A673 (cell line): ENCODE measurements at regions not wholly inside any gene's neighbourhood (a gene's known extent, or its start where the extent isn't known, plus 50 kb on each side); places are given as distances from the start of the nearest gene placed in this dataset.

Source experiments
- BruUV-seq: library from RNA; stranded (reverse); fragments of 400-500 nt; replicated peaks from 2 replicates; lab custom pipeline; 2021; lab: Mats Ljungman, UMichigan
- CTCF ChIA-PET: fragments of 300-600 bp; sonication (Branson Sonifier 250); formaldehyde crosslinking; loops from one replicate; lab custom pipeline; 2022; ENCODE audit warnings: antibody characterized with exemption; lab: Charles Lee
- POLR2A ChIA-PET: fragments of 300-600 bp; sonication (Branson Sonifier 250); formaldehyde crosslinking; loops from one replicate; lab custom pipeline; 2022; ENCODE audit warnings: antibody characterized with exemption; ENCODE audit not compliant: low non-redundant PET; lab: Charles Lee
- DNase-seq: peaks from one replicate; pipeline ENCODE4 v3.0.0-alpha.2; 2015; ENCODE audit warnings: low spot score
- H3K27ac ChIP-seq: fragments of 200-600 bp; sonication (generic); 2 replicates; pipeline ENCODE4 v1.5.1; 2016; ENCODE audit warnings: mixed run types, low read depth, mild to moderate bottlenecking, mixed read lengths, antibody characterized with exemption, low read length; ENCODE audit not compliant: poor library complexity, severe bottlenecking
- H3K27me3 ChIP-seq: fragments of 200-600 bp; sonication (generic); replicated peaks from 2 replicates; pipeline ENCODE4 v1.6.1; 2017; ENCODE audit warnings: mixed run types, low read depth, mild to moderate bottlenecking, mixed read lengths, antibody characterized with exemption, low read length; ENCODE audit not compliant: insufficient read depth, poor library complexity
- H3K36me3 ChIP-seq: fragments of 200-600 bp; sonication (generic); 2 replicates; pipeline ENCODE4 v1.6.1; 2016; ENCODE audit warnings: mixed run types, mild to moderate bottlenecking, mixed read lengths, antibody characterized with exemption, low read length; ENCODE audit not compliant: insufficient read depth, poor library complexity, severe bottlenecking
- H3K4me1 ChIP-seq: fragments of 200-600 bp; sonication (generic); 2 replicates; pipeline ENCODE4 v1.6.1; 2017; ENCODE audit warnings: mixed run types, mild to moderate bottlenecking, mixed read lengths, antibody characterized with exemption, low read length; ENCODE audit not compliant: insufficient read depth, poor library complexity, severe bottlenecking
- H3K4me3 ChIP-seq: fragments of 200-600 bp; sonication (generic); 2 replicates; pipeline ENCODE4 v1.5.1; 2016; ENCODE audit warnings: low read depth, mixed run types, mild to moderate bottlenecking, mixed read lengths, low read length; ENCODE audit not compliant: poor library complexity, severe bottlenecking
- H3K9me3 ChIP-seq: fragments of 200-600 bp; sonication (generic); 2 replicates; pipeline ENCODE4 v1.6.1; 2016; ENCODE audit warnings: mixed run types, low read depth, mild to moderate bottlenecking, mixed read lengths, antibody characterized with exemption, low read length; ENCODE audit not compliant: poor library complexity, severe bottlenecking
- EZH2 ChIP-seq: fragments of 200-600 bp; sonication (generic); IDR thresholded peaks from 2 replicates; pipeline ENCODE4 v1.6.1; 2017; ENCODE audit warnings: borderline replicate concordance, low read depth, mild to moderate bottlenecking, mixed read lengths, antibody characterized with exemption, low read length; ENCODE audit not compliant: poor library complexity, severe bottlenecking
- intact Hi-C: fragments of 100-400 bp; cut with micrococcal nuclease; formaldehyde crosslinking; loops from one replicate; pipeline ENCODE4 v1.10.0; 2022; ENCODE audit not compliant: unreplicated experiment
- TF ChIP-seq, protein P1 (sequence below): fragments of 300-800, 200-600 bp; sonication (generic); conservative IDR thresholded peaks from 2 replicates; pipeline ENCODE4 v1.5.1; 2017; ENCODE audit warnings: low read depth, mild to moderate bottlenecking, antibody characterized with exemption, low read length, moderate library complexity, mixed read lengths

DNA sequence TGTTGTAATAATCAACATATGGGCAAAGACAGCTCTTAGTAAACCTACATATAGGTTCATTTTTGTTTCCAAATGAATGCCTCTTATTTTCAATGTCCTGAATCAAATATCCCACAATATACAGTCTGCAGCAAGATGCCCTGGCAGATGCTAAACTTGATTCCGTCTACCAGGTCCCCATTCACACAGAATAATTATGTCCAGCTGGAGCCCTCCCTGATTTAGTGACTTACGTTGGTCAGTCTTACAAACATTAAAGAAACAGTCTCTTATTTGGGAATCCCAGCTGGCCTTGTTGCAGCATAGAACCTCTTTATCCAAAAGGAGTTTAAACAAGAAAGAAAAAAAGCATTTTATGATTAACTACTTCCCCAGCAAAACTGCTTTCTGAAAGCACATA, 82.7 kb upstream of the BMP4 start:
- no peaks in the 10 kb centered on the region for H3K36me3 ChIP-seq
- H3K4me3 ChIP-seq, result no peak overlapping the region
- intact Hi-C loops, result no loop called here
- TF ChIP-seq EZH2, result no peak
- TF ChIP-seq, protein P1, sequence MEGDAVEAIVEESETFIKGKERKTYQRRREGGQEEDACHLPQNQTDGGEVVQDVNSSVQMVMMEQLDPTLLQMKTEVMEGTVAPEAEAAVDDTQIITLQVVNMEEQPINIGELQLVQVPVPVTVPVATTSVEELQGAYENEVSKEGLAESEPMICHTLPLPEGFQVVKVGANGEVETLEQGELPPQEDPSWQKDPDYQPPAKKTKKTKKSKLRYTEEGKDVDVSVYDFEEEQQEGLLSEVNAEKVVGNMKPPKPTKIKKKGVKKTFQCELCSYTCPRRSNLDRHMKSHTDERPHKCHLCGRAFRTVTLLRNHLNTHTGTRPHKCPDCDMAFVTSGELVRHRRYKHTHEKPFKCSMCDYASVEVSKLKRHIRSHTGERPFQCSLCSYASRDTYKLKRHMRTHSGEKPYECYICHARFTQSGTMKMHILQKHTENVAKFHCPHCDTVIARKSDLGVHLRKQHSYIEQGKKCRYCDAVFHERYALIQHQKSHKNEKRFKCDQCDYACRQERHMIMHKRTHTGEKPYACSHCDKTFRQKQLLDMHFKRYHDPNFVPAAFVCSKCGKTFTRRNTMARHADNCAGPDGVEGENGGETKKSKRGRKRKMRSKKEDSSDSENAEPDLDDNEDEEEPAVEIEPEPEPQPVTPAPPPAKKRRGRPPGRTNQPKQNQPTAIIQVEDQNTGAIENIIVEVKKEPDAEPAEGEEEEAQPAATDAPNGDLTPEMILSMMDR, result no peak
- ChIA-PET CTCF (no interaction called here), POLR2A (no interaction called here)
- DNase-seq, result no peak
- H3K27ac ChIP-seq, result no peak overlapping the region
- BruUV-seq, result no TSS peak
- H3K27me3 ChIP-seq, result peaks cover 16% of the 10 kb centered on the region
- no peaks in the 10 kb centered on the region for H3K9me3 ChIP-seq
- no peaks in the 10 kb centered on the region for H3K4me1 ChIP-seq

DNA sequence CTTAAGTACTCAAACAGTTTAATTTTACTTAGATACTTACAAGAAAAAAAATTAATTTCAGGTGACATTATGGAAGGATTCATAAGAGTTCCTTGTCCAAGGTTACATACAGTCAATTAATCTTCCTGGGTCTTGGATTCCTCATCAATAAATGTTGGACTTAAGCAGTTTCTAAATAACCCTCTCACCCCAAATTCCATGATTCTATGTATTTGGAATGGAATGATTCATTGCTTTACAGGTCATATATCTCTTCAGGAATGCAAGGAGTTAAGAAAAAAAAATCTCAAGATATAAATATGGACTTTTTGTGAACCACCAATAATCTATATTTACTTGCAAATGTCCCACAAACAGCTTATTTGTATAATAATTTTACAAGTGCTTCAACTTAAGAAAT, 84.2 kb upstream of the BMP4 start:
- intact Hi-C loops, result no loop called here
- Histone ChIP-seq H3K36me3 (no peaks in the 10 kb centered on the region), H3K27ac (no peak overlapping the region), H3K4me1 (no peaks in the 10 kb centered on the region), H3K4me3 (no peak overlapping the region), H3K27me3 (peaks cover 16% of the 10 kb centered on the region), H3K9me3 (no peaks in the 10 kb centered on the region)
- ChIA-PET CTCF (interaction anchor here (0.6 kb wide), 1 partner anchor 8 kb away, joined by 6 read pairs; no protein-coding TSS in a partner anchor), POLR2A (no interaction called here)
- TF ChIP-seq EZH2, result no peak
- BruUV-seq, result no TSS peak
- DNase-seq, result no peak

DNA sequence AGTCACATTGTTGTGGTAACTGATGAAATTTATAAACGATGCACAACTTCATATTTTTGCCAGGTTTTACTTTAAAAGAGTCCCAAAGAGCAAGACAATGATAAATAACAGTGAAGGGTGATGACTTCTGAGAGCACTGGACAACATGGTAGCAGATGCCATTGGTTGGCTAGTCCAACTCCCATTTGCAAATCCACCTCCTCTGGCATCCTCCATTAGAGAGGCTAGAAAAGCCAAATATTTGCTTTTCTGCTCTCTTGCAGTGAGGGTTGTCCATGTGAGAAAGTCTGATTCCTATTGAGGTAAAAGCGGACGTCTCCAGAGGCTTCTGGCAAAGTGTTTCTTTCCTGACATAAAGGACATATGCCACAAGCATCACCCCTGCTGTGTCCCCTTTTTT, 89.6 kb upstream of the BMP4 start:
- TF ChIP-seq, protein P1, result no peak
- TF ChIP-seq EZH2, result no peak
- no peak for DNase-seq
- H3K4me3 ChIP-seq, result no peak overlapping the region
- ChIA-PET POLR2A (no interaction called here), CTCF (no interaction called here)
- no peaks in the 10 kb centered on the region for H3K4me1 ChIP-seq
- no peak overlapping the region for H3K27ac ChIP-seq
- intact Hi-C loops, result no loop called here
- no peaks in the 10 kb centered on the region for H3K9me3 ChIP-seq
- peaks cover 15% of the 10 kb centered on the region for H3K27me3 ChIP-seq
- no peaks in the 10 kb centered on the region for H3K36me3 ChIP-seq
- no TSS peak for BruUV-seq

DNA sequence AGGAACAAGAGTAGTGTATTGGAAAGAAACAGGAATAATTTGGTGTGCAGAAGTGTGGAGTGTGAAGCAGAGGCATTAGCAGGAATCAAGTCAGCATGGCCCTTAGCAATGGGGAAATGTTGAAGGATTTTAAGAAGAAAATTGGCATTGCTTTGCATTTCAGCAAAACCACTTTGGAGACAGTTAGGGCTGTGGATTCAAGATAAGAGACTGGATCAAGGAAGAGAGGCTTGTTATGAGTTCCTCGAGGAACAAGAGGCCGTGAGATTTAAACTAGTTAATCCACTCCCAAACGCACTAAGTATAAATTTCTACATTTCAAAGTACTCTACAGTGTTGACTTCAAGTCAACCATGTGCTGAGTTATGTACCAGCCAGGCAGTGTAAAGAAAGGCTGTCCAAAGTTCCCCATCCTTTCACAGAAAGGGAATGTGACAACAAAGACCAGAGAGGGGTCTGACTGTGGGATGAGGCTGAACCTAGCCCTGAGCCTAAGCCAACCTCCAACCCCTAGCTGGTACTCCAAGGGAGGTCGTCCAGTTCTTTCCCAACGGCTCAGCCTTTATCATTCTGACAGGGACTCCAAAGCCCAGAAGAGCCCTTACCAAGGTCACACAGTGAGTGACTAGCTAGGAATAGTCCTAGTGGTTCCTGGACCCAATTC, 91.2 kb upstream of the BMP4 start:
- Histone ChIP-seq H3K9me3 (no peaks in the 10 kb centered on the region), H3K4me1 (no peaks in the 10 kb centered on the region), H3K27ac (no peak overlapping the region), H3K27me3 (peaks cover 3% of the 10 kb centered on the region), H3K36me3 (no peaks in the 10 kb centered on the region), H3K4me3 (no peak overlapping the region)
- ChIA-PET CTCF (no interaction called here), POLR2A (interaction anchor here (0.7 kb wide), 1 partner anchor 45 kb away, joined by 9 read pairs; no protein-coding TSS in a partner anchor)
- intact Hi-C loops, result no loop called here
- no peak for DNase-seq
- TF ChIP-seq EZH2, result no peak
- TF ChIP-seq, protein P1, result no peak
- no TSS peak for BruUV-seq
